ENCODE measurements at regions not wholly inside any gene's neighbourhood (a gene's known extent, or its start where the extent isn't known, plus 50 kb on each side); places are given as distances from the start of the nearest gene placed in this dataset.
"Not testable (repeated sequence)": the region's sequence is repeated elsewhere in the genome, so short reads cannot be mapped to it uniquely, and the experiment has no call there.

GRCh38 chr2:156004459-156004858, 328.1 kb downstream of the NR4A2 start:
- no peak for DNase-seq

- DNase-seq = no peak
Measured at GRCh38 chr2:156003780-156004179, 328.7 kb downstream of the NR4A2 start.

DNA sequence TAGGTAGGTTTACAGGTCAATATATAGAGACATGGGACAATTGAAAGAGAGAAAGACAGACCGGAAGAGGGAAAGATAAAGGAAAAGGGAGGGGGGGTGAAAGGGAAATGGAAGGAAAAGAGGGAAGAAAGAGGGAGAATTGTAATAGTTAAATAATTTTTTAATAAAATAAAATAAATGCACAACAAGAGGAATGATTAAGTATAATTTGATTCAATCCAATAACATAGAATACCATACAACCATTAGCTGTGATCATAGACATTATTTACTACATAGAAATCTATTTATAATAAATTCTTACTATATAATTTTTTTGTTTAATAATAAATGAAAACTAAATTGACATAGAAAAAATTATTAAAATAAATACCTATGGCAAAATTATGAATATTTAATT, 330.7 kb downstream of the NR4A2 start:
- DNase-seq = no peak

DNA sequence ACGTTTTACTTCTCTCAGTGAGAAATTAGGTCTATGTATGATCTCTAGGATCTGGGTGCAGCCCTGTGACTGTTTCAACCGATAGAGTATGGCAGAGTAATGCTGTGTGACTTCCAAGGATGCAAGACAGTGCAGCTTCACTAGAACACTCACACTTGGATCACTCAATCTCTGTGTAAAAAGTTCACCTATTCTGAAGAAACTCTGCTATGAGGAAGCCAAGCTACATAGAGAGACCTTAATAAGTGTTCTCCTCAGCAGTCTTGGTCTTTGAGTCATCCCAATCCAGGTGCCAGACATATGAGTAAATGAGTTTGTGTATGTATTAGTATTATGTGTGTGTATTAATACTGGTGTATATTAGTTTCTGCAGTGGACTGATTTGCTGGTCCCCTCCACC, 335.0 kb downstream of the NR4A2 start:
- no peak for DNase-seq

DNA sequence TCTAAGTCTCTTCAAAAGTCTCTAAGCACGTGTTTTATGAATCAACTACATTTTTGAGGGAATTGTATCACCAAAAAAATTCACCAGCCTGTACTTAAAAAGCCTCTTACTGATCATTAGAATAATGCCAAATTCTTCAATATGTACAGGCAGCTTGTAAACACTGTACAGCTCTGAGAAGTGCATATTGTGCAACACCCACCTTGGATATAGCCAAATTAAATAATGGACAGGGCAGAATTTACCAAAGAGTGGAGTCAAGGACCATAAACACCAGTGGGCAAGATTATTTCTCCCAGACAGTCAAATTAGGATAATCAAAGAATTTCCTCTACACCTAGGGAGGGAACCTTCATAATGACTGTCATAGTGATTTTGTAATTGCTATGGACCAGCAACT, 338.2 kb downstream of the NR4A2 start:
- no peak for DNase-seq

DNA sequence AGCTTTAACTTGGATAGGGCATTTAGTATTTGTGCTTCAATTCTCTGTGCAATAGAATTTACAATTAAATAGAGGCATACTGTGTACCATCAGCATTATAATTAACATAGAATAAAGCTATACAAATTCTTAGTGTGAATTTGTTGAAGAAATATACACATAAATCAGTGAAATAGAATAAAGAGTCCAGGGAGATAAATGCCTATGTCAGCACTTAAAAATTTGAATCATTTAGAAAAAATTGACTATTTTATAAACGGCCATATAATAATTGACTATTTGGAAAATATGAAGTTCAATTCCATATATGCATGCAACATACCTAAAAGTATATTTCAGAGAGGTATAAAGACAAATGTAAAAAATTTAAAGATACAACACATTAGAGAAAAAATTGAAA, 348.7 kb downstream of the NR4A2 start:
- no peak for DNase-seq

DNA sequence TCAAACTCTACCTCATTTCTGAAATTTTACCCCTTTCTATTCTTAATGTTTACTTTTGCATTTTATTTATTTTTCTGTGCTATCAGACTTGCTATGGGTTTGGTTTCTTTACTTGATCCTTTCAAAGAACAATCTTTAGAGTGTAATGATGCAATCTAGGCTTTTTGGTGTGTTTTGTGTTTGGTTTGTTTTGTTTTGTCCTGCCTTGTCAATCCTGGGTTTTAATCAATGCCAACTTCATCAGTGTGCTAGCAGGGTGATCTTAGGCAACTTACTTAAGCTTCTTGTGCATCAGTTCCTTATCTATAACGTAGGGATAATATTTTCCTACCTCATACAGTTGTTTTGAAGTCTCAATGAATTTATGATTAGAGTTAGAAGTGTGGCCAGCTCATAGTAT, 350.4 kb downstream of the NR4A2 start:
- no peak for DNase-seq

DNA sequence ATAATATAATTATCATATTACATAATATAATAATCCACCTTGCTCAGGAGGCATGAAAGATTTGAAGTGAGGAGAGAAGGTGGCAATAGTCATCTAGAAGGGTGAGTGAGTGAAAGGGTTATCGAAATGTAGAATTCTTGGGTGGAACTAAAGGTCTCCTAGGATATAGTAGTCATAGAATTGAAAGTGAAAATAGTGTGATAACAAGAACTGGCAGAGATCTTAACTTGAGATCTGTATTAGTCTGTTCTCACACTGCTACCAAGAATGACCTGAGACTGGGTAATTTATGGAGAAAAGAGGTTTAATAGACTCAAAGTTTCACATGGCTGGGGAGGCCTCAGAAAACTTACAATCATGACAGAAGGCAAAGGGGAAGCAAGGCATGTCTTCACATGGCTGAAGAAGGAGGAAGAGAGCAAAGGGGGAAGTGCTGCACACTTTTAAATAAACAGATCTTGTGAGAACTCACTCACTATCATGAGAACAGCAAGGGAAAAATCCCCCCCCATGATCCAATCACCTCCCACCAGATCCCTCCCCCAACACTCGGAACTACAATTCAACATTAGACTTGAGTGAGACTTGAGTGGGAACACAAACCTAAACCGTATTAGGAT, 351.5 kb downstream of the NR4A2 start:
- DNase-seq = no peak

DNA sequence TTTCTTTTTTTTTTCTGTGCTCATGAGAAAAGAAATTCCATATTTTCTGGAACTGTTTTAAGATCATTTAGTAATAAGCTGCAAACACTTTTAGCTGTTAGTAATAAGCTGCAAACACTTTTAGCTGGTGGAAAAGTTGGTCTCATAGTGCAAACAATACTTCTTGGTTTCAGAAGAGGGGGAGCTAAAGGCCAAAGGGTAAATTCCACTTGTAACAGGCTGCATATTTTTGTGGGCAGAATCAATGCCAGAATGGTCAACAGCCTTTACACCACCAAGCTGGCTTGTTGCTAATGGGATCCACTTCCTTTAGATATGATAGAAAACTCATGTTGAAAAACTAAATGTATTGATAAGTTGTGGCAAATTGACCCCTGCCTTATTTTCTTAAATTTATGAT, 356.8 kb downstream of the NR4A2 start:
- DNase-seq = no peak

DNA sequence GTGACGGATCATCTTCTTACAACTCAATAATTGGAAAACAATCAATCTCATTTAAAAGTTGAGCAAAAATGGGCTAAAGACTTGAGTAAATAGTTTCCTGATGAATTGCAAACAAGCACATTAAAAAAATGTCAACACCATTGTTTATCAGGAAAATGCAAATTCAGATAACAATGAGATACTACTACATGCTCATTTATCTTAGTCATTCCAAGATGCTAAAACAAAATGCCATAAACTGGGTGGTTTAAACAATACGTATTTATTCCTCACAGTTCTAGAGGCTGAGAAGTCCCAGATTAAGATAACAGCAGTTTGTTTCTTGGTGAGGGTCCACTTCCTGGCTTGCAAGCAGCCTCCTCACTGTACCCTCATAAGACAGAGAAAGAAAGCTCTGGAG, 359.6 kb downstream of the NR4A2 start:
- DNase-seq = no peak

DNA sequence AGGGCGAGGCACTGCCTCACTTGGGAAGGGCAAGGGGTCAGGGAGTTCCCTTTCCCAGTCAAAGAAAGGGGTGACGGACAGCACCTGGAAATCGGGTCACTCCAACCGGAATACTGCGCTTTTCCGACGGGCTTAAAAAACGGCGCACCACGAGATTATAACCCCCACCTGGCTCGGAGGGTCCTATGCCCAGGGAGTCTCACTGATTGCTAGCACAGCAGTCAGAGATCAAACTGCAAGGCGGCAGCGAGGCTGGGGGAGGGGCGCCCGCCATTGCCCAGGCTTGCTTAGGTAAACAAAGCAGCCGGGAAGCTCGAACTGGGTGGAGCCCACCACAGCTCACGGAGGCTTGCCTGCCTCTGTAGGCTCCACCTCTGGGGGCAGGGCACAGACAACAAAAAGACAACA, 366.5 kb downstream of the NR4A2 start:
- not testable (repeated sequence) for DNase-seq

DNA sequence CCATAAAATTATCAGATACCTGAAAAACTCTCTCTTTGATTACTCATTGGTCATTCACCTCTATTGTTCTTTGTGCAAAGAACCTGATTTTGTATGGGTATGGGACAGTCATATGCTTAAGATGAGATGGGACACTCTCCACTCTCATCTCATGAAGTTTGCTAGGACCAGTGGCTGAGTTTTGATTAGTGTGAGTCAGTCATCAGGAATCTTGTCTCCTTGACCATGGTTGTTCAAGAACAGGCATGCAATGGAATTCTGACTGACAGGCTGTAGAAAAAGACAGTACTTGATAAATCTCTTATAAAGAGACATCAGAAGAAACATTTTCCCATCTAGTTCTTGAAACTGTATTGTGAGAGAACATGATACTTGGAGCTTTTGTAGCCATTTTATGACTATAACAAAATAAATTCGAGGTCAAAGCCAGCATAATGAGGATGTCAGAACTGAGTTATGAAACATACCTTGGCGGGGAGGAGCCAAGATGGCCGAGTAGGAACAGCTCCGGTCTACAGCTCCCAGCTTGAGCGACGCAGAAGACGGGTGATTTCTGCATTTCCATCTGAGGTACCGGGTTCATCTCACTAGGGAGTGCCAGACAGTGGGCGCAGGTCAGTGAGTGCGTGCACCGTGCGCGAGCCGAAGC, 367.0 kb downstream of the NR4A2 start:
- DNase-seq = no peak

- DNase-seq = no peak
Measured at GRCh38 chr2:155961641-155962040, 370.9 kb downstream of the NR4A2 start.

- DNase-seq = no peak
Measured at GRCh38 chr2:155958834-155959233, 373.7 kb downstream of the NR4A2 start.

GRCh38 chr2:155947069-155947468, 385.5 kb downstream of the NR4A2 start:
- no peak for DNase-seq

- DNase-seq = no peak
Measured at GRCh38 chr2:155944218-155944617, 388.3 kb downstream of the NR4A2 start.

DNA sequence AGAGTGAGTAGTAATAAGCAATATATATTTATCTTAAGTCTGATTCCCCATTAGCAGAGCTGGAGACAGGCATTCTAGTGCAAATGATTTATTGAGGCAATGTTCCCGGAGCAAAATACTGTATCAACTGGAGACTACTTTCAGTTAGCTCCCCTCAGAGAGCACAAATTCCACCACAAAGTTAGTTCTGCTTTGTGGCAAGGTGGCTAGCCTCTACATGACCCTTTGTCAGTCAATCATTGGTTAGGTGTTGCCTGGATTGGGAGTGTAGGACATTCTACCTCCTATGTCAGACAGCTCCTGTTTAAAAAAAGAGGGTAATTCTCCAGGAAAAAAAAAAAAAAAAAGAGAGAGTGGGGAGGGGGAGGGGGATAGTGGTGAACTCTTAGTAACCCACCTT, 402.2 kb downstream of the NR4A2 start:
- DNase-seq = no peak

DNA sequence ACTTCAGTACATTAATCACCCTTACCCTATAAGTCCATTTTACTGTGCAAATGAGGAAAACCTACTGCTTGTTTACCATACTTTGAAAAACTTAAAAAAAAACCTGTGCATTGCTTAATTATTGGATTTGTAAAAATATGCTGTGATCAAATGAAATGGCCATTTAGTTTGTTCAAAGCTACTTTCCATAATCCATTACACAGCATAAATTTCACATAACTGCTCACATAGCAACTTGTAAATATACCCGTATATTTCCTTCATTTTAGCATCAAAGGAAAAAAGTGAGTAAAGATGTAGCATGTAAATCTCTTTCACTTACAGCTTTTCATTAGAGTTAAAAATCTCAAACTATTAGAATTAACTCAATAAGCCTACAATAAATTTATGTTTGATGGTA, 415.1 kb downstream of the NR4A2 start:
- no peak for DNase-seq

DNA sequence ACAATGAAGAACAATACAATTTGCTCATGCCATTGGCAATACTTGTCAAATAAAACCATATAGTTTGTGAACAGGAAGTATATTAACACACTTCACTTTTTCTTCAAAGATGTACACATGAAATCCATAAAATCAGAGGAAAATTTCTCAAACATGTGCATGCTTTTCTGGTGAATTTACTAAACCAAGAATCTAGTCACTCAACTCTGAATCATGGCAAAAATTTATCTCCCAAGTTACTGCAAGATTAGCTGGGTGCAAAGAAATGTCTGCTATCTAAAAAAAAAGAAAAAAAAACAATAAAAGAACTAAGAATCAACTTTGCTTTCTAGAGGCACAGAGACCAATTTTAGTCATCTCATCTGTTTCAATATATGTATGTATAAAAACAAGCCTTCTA, 419.2 kb downstream of the NR4A2 start:
- no peak for DNase-seq

DNA sequence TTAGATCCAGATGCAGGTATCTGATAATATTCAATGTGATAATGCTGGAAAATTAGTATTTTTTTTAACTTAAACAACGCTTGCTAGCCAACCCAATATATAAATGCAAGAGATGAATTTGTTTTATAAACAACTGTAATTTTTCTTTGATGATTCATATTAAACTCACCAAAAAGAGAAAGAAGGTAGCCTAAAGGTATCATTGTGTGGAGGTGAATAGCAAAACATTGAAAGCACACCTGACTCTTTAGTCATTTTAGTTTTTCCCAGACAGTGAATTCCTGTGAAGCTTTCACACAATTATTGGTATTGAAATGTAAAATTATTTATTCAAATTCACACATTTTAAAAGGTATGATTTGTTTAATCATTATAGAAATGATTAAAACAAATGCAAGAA, 424.0 kb downstream of the NR4A2 start:
- DNase-seq = no peak

DNA sequence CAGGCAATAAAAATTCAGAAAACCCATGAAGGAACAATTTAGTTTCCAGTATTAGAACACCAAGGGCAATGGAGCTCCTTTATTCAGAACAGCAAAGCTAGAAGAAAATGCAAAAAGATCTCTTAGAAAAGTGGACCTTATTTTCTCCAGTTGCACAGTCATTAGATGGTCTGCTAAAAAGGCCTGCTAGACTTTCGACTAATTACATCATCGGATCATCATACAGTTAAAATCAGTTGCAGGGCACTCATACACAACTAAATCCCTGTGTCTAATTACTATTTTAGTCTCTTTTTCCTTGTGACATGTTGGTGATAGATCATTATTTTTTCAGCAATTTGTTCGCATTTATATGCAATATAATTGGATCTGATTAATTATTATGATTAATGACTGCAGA, 425.3 kb downstream of the NR4A2 start:
- no peak for DNase-seq

DNA sequence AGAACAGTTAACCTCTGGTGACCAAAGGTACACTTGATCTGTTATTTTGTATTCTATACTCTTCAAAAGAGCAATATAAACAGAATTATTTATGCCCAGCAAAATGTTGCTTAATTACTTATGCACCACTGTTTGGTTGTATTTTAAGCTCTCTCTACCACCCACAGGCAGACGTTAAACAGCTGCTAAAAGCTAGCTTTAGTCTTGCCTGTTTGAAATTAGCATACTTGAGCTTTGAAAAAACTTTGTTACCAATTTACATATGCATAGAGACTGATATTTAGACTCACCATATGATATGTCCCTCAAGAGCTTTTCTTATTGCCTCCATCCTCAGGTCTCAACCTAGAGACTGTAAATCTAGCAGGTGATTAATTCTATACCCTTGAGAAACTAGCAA, 426.9 kb downstream of the NR4A2 start:
- DNase-seq = no peak

DNA sequence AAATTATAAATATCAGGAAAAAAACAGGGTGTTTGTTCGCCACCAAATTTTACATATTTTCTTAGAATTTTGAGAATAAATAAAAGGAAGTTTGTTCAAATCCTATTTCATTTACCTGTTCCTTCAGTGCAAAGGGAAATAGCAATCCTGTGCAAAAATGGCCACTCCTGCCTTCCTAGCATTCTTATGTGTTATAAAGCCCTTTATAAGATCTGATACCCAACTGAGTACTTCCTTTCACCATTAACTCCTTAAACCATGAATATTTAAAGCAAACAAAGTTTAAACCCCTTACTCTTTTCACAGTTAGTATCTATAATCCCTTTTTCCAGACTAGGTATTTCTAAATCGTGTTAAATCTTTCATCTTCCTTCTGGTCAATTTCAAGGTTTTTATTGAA, 427.8 kb downstream of the NR4A2 start:
- DNase-seq = no peak

GRCh38 chr2:155902635-155903034, 429.9 kb downstream of the NR4A2 start:
- no peak for DNase-seq

DNA sequence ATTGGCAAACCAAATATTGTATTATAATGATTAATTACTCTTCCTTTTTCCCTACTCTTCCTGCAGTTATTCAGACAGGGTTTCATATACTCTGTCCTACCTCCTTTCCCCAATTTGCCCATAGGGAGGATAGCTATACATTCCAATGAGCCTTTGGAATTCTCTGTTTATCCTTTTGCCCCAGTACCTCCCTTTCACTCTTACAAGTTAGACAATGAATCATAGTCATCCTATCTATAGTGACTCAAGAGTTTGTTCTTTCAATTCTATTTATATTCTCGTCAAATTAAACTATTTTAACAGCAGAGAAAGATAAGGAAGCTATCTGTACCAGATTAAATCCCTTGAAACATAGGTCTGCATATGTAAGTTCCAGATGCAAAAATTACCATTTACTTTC, 437.5 kb downstream of the NR4A2 start:
- no peak for DNase-seq
